ENCODE measurements at regions not wholly inside any gene's neighbourhood (a gene's known extent, or its start where the extent isn't known, plus 50 kb on each side); places are given as distances from the start of the nearest gene placed in this dataset.

- no peak overlapping the region for H3K4me3 ChIP-seq
- no peaks in the 10 kb centered on the region for H4K20me1 ChIP-seq (ENCODE audit: insufficient read depth)
- H3K4me2 ChIP-seq = no peak overlapping the region
- no peaks in the 10 kb centered on the region; the same call in 1 of the 2 replicates for H3K9me3 ChIP-seq (ENCODE audit: insufficient read depth, low read depth)
- peaks cover 12% of the 10 kb centered on the region; the same call in 1 of the 2 replicates for H3K27me3 ChIP-seq (ENCODE audit: insufficient read depth, low read depth)
- no peak for DNase-seq
- no peak overlapping the region for H2AFZ ChIP-seq
- H3K27ac ChIP-seq = no peak overlapping the region
- no TSS peak for BruUV-seq (replicated peaks)
- no peak for TF ChIP-seq CTCF (conservative IDR thresholded peaks at IDR 0.05)
- no peak for TF ChIP-seq EZH2 (IDR thresholded peaks at IDR 0.05; ENCODE audit: low read depth)
- ChIA-PET CTCF (no interaction called here), POLR2A (ENCODE audit: unreplicated experiment) (no interaction called here)
- no peaks in the 10 kb centered on the region for H3K79me2 ChIP-seq (ENCODE audit: low read depth)
- H3K4me1 ChIP-seq (replicated peaks; ENCODE audit: insufficient read depth) = no peaks in the 10 kb centered on the region
- no peaks in the 10 kb centered on the region for H3F3A ChIP-seq (ENCODE audit: insufficient read depth, low read depth)
- no peaks in the 10 kb centered on the region for H3K36me3 ChIP-seq (ENCODE audit: low read depth)
- intact Hi-C loops (cut with micrococcal nuclease; ENCODE audit: unreplicated experiment) = loop anchor here (10.0 kb wide), 1 partner anchor 142 kb away; no protein-coding TSS in a partner anchor
- no peaks in the 10 kb centered on the region for H3K9me2 ChIP-seq (ENCODE audit: insufficient read depth)
Measured at GRCh38 chr1:48092401-48092800, 95.2 kb upstream of the TRABD2B start.

- H3K4me3 ChIP-seq = no peak overlapping the region
- intact Hi-C loops (cut with micrococcal nuclease; ENCODE audit: unreplicated experiment) = no loop called here
- no peak overlapping the region for H3K4me2 ChIP-seq
- H2AFZ ChIP-seq = no peak overlapping the region
- no peak for TF ChIP-seq CTCF (conservative IDR thresholded peaks at IDR 0.05)
- TF ChIP-seq EZH2 (IDR thresholded peaks at IDR 0.05; ENCODE audit: low read depth) = no peak
- DNase-seq = no peak
- H4K20me1 ChIP-seq (ENCODE audit: insufficient read depth) = no peaks in the 10 kb centered on the region
- H3K9me3 ChIP-seq (ENCODE audit: insufficient read depth, low read depth) = no peaks in the 10 kb centered on the region; the same call in 1 of the 2 replicates
- H3F3A ChIP-seq (ENCODE audit: insufficient read depth, low read depth) = no peaks in the 10 kb centered on the region
- BruUV-seq (replicated peaks) = no TSS peak
- H3K27ac ChIP-seq = no peak overlapping the region
- peaks cover 4% of the 10 kb centered on the region; the same call in 1 of the 2 replicates for H3K27me3 ChIP-seq (ENCODE audit: insufficient read depth, low read depth)
- H3K4me1 ChIP-seq (replicated peaks; ENCODE audit: insufficient read depth) = no peaks in the 10 kb centered on the region
- no peaks in the 10 kb centered on the region for H3K36me3 ChIP-seq (ENCODE audit: low read depth)
- CTCF ChIA-PET = no interaction called here
- no peaks in the 10 kb centered on the region for H3K9me2 ChIP-seq (ENCODE audit: insufficient read depth)
- H3K79me2 ChIP-seq (ENCODE audit: low read depth) = no peaks in the 10 kb centered on the region
- POLR2A ChIA-PET (ENCODE audit: unreplicated experiment) = no interaction called here
Measured at GRCh38 chr1:48089356-48089891, 92.2 kb upstream of the TRABD2B start.

GRCh38 chr1:48084826-48085225, 87.6 kb upstream of the TRABD2B start:
- Histone ChIP-seq H4K20me1 (ENCODE audit: insufficient read depth) (no peaks in the 10 kb centered on the region), H3K9me3 (ENCODE audit: insufficient read depth, low read depth) (no peaks in the 10 kb centered on the region), H3K4me3 (no peak overlapping the region), H3K9me2 (ENCODE audit: insufficient read depth) (no peaks in the 10 kb centered on the region), H3K36me3 (ENCODE audit: low read depth) (no peaks in the 10 kb centered on the region), H2AFZ (no peak overlapping the region), H3K27ac (no peak overlapping the region), H3K4me1 (replicated peaks; ENCODE audit: insufficient read depth) (no peaks in the 10 kb centered on the region), H3K27me3 (ENCODE audit: insufficient read depth, low read depth) (peaks cover 4% of the 10 kb centered on the region; the same call in 1 of the 2 replicates), H3F3A (ENCODE audit: insufficient read depth, low read depth) (no peaks in the 10 kb centered on the region), H3K79me2 (ENCODE audit: low read depth) (no peaks in the 10 kb centered on the region), H3K4me2 (no peak overlapping the region)
- ChIA-PET POLR2A (ENCODE audit: unreplicated experiment) (no interaction called here), CTCF (no interaction called here)
- no peak for TF ChIP-seq CTCF (conservative IDR thresholded peaks at IDR 0.05)
- TF ChIP-seq EZH2 (IDR thresholded peaks at IDR 0.05; ENCODE audit: low read depth) = no peak
- no peak for DNase-seq
- intact Hi-C loops (cut with micrococcal nuclease; ENCODE audit: unreplicated experiment) = no loop called here
- no TSS peak for BruUV-seq (replicated peaks)
